SK-N-SH (cell line): ENCODE measurements at regions not wholly inside any gene's neighbourhood (a gene's known extent, or its start where the extent isn't known, plus 50 kb on each side); places are given as distances from the start of the nearest gene placed in this dataset.
"Not testable (repeated sequence)": the region's sequence is repeated elsewhere in the genome, so short reads cannot be mapped to it uniquely, and the experiment has no call there.

ENCODE experiments used
- CTCF ChIA-PET: fragments of 300-600, 350-600 bp; formaldehyde crosslinking; extraction: SDS; loops from one replicate; lab custom pipeline; 2021; lab: Yijun Ruan, JAX
- POLR2A ChIA-PET: fragments of 350-600 bp; sonication (Branson Sonifier 250); formaldehyde crosslinking; extraction: SDS; loops from one replicate; lab custom pipeline; 2020; ENCODE audit warnings: antibody characterized with exemption, inconsistent platforms; lab: Yijun Ruan, JAX
- DNase-seq: peaks from one replicate; pipeline ENCODE4 v3.0.0; 2012
- H2AFZ ChIP-seq: fragments of 200-600 bp; sonication (generic); 2 replicates; pipeline ENCODE4 v1.8.1; 2016; ENCODE audit warnings: antibody characterized with exemption, mild to moderate bottlenecking, low read depth
- H3F3A ChIP-seq: fragments of 200-600 bp; sonication (generic); replicated peaks from 2 replicates; pipeline ENCODE3; 2016; ENCODE audit warnings: antibody characterized with exemption, mild to moderate bottlenecking; ENCODE audit not compliant: insufficient read depth
- H3K27ac ChIP-seq, 2 experiments: fragments of 200-500 bp in 1 of 2; fragments of 200-600 bp in 1 of 2; sonication (Bioruptor generic) in 1 of 2; sonication (generic), shearing (Covaris generic) in 1 of 2; 2 replicates each; pipeline versions ENCODE4 v1.5.1 to v1.6.1; 2014 to 2016; ENCODE audit warnings: low read depth in 2 of 2, inconsistent platforms in 1 of 2, low read length in 1 of 2, mild to moderate bottlenecking in 1 of 2, mixed read lengths in 1 of 2
- H3K27me3 ChIP-seq: fragments of 200-600 bp; sonication (generic), shearing (Covaris generic); 2 replicates; pipeline ENCODE4 v1.6.1; 2016; ENCODE audit warnings: mixed run types; ENCODE audit not compliant: insufficient read depth
- H3K36me3 ChIP-seq, 2 experiments: fragments of 200-500 bp in 1 of 2; fragments of 200-600 bp in 1 of 2; sonication (Bioruptor generic) in 1 of 2; sonication (generic) in 1 of 2; replicated peaks in 1 of 2; 2 replicates each; pipeline versions ENCODE3 to v1.5.1; 2014 to 2016; ENCODE audit warnings: low read length in 1 of 2, mild to moderate bottlenecking in 1 of 2; ENCODE audit not compliant: insufficient read depth in 2 of 2, control insufficient read depth in 1 of 2
- H3K4me1 ChIP-seq, 2 experiments: fragments of 200-500 bp in 1 of 2; fragments of 200-600 bp in 1 of 2; sonication (Bioruptor generic) in 1 of 2; sonication (generic), shearing (Covaris generic) in 1 of 2; 2 replicates each; pipeline versions ENCODE4 v1.5.1 to v1.6.1; 2014 to 2016; ENCODE audit warnings: low read depth in 1 of 2, low read length in 1 of 2, mixed run types in 1 of 2; ENCODE audit not compliant: insufficient read depth in 2 of 2, control insufficient read depth in 1 of 2
- H3K4me2 ChIP-seq: fragments of 200-600 bp; sonication (generic), shearing (Covaris generic); 2 replicates; pipeline ENCODE4 v1.6.1; 2017; ENCODE audit warnings: mixed run types
- H3K4me3 ChIP-seq, 2 experiments: fragments of 200-500 bp in 1 of 2; fragments of 200-600 bp in 1 of 2; sonication (Bioruptor generic) in 1 of 2; sonication (generic), shearing (Covaris generic) in 1 of 2; 2 replicates each; pipeline versions ENCODE4 v1.5.1 to v1.8.1; 2014 to 2016; ENCODE audit warnings: low read depth in 2 of 2, inconsistent platforms in 1 of 2, low read length in 1 of 2, mild to moderate bottlenecking in 1 of 2, mixed read lengths in 1 of 2, moderate library complexity in 1 of 2
- H3K79me2 ChIP-seq: fragments of 200-600 bp; sonication (generic); 2 replicates; pipeline ENCODE4 v1.8.1; 2017; ENCODE audit warnings: mild to moderate bottlenecking; ENCODE audit not compliant: insufficient read depth
- H3K9ac ChIP-seq: fragments of 200-600 bp; sonication (generic); 2 replicates; pipeline ENCODE4 v1.6.1; 2017; ENCODE audit warnings: mixed run types
- H3K9me2 ChIP-seq: fragments of 200-600 bp; sonication (generic); 2 replicates; pipeline ENCODE4 v1.6.1; 2017; ENCODE audit warnings: mixed run types
- H3K9me3 ChIP-seq: fragments of 200-600 bp; sonication (generic); 2 replicates; pipeline ENCODE4 v1.6.1; 2017; ENCODE audit warnings: mixed run types, mild to moderate bottlenecking, moderate library complexity
- H4K20me1 ChIP-seq: fragments of 200-600 bp; sonication (generic); 2 replicates; pipeline ENCODE4 v1.6.1; 2017; ENCODE audit warnings: mild to moderate bottlenecking, mixed run types; ENCODE audit not compliant: insufficient read depth
- WGBS: methylation state at CpG from one replicate; pipeline ENCODE4 v1.1.6; 2017; ENCODE audit warnings: low lambda C conversion rate; 5-methylcytosine and 5-hydroxymethylcytosine counted together

- H2AFZ ChIP-seq, H3K4me3 ChIP-seq, H3F3A ChIP-seq, POLR2A ChIA-PET, H3K79me2 ChIP-seq, CTCF ChIA-PET, H3K27ac ChIP-seq, H3K4me2 ChIP-seq, H3K36me3 ChIP-seq, H3K9me3 ChIP-seq, H3K4me1 ChIP-seq, H3K9ac ChIP-seq, DNase-seq, H3K9me2 ChIP-seq, H3K27me3 ChIP-seq, H4K20me1 ChIP-seq: not testable (repeated sequence)
- 0% methylated on average over 3 of the region's 4 CpGs for WGBS
Measured at GRCh38 chr2:89182221-89182620, 490.7 kb downstream of the RPIA start.

DNA sequence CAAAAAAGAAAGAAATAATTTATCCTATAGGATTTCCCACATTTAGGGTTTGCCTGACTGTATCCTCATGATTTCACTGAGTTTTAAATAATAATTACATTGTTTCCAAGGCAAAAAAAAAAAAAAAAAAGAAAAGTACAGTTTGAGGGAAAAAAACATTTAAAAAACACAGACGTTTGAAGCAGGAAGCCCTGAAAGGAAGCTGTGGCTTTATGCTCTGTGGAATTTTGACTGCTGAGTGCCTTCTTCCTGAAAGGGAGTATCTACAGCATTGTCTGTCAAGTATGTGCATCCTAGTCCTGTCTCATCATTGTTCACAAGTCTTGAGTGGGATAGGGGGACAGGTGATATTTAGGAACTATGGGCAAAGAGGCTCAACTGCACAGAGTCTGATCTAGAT is 493.3 kb downstream of the RPIA start:
- H3K27ac ChIP-seq, H3K9me3 ChIP-seq, H3K4me1 ChIP-seq, H3F3A ChIP-seq, H4K20me1 ChIP-seq, H3K9me2 ChIP-seq, H3K4me2 ChIP-seq, H3K79me2 ChIP-seq, POLR2A ChIA-PET, H2AFZ ChIP-seq, H3K27me3 ChIP-seq, DNase-seq, H3K36me3 ChIP-seq, H3K4me3 ChIP-seq, CTCF ChIA-PET, H3K9ac ChIP-seq: not testable (repeated sequence)
- 11% methylated on average over 1 of the region's 1 CpG for WGBS

GRCh38 chr2:89195636-89196251 is 504.3 kb downstream of the RPIA start:
- H4K20me1 ChIP-seq, H2AFZ ChIP-seq, H3K9me3 ChIP-seq, H3K36me3 ChIP-seq, H3F3A ChIP-seq, H3K27me3 ChIP-seq, CTCF ChIA-PET, H3K27ac ChIP-seq, H3K9ac ChIP-seq, H3K4me2 ChIP-seq, H3K79me2 ChIP-seq, DNase-seq, POLR2A ChIA-PET, H3K9me2 ChIP-seq, H3K4me1 ChIP-seq, H3K4me3 ChIP-seq: not testable (repeated sequence)
- WGBS: 0% methylated on average over 3 of the region's 4 CpGs

GRCh38 chr2:89196719-89197118 is 505.2 kb downstream of the RPIA start:
- H3K4me1 ChIP-seq, POLR2A ChIA-PET: not testable (repeated sequence)
- WGBS: no CpG with 5 or more reads among the region's 3 CpGs

DNA sequence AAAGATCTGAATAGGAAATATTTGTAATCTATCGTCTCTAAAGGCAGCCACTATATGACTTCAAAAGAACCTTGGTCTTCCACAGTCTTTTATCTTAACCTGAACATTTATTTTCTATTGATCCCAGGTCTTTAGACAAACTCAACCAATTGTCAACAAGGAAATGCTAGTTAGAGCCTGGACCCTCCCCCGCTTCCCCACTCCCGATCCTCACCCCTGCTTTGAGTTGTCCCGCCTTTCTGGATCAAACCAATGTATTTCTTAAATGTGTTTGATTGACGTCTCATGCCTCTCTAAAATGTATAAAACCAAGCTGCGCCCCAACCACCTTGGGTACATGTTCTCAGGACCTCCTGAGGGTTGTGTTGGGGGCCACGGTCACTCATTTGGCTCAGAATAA is 506.6 kb downstream of the RPIA start:
- H3K4me1 ChIP-seq, H3K4me2 ChIP-seq, H3K27me3 ChIP-seq, H2AFZ ChIP-seq, H3K27ac ChIP-seq, H3K36me3 ChIP-seq, H3F3A ChIP-seq, CTCF ChIA-PET, H3K9me3 ChIP-seq, DNase-seq, POLR2A ChIA-PET, H3K9ac ChIP-seq, H3K4me3 ChIP-seq, H3K79me2 ChIP-seq, H4K20me1 ChIP-seq, H3K9me2 ChIP-seq: not testable (repeated sequence)
- WGBS: 2% methylated on average over 7 of the region's 7 CpGs

More at GRCh38 chr2:89196719-89197118, 505.2 kb downstream of the RPIA start:
- H3K9ac ChIP-seq, H3K9me2 ChIP-seq, H3K36me3 ChIP-seq, DNase-seq, H3K4me3 ChIP-seq, CTCF ChIA-PET, H3K9me3 ChIP-seq, H3K4me2 ChIP-seq, H3K27me3 ChIP-seq, H4K20me1 ChIP-seq, H3K27ac ChIP-seq, H3F3A ChIP-seq, H2AFZ ChIP-seq, H3K79me2 ChIP-seq: not testable (repeated sequence)

GRCh38 chr2:89199453-89200246 is 508.2 kb downstream of the RPIA start:
- CTCF ChIA-PET, H3K9ac ChIP-seq, H2AFZ ChIP-seq, H3K4me1 ChIP-seq, H3F3A ChIP-seq, H3K9me2 ChIP-seq, H3K27ac ChIP-seq, H3K79me2 ChIP-seq, POLR2A ChIA-PET, DNase-seq, H3K4me3 ChIP-seq, H3K27me3 ChIP-seq, H3K4me2 ChIP-seq, H4K20me1 ChIP-seq, H3K36me3 ChIP-seq, H3K9me3 ChIP-seq: not testable (repeated sequence)
